OCI-LY7 (cell line): ENCODE measurements at regions not wholly inside any gene's neighbourhood (a gene's known extent, or its start where the extent isn't known, plus 50 kb on each side); places are given as distances from the start of the nearest gene placed in this dataset.

ENCODE experiments used
- EZH2phosphoT487 ChIP-seq: fragments of 200-600 bp; sonication (generic); IDR thresholded peaks from 2 replicates; pipeline ENCODE4 v1.6.1; 2018; ENCODE audit warnings: low read depth, borderline replicate concordance, mild to moderate bottlenecking, mixed run types, antibody characterized with exemption, low read length, moderate library complexity, mixed read lengths
- TF ChIP-seq, protein P1 (sequence below): fragments of 200-600 bp; sonication (generic); conservative IDR thresholded peaks from 2 replicates; pipeline ENCODE4 v1.5.1; 2014; ENCODE audit warnings: mild to moderate bottlenecking, antibody characterized with exemption, low read length, moderate library complexity, mixed read lengths

DNA sequence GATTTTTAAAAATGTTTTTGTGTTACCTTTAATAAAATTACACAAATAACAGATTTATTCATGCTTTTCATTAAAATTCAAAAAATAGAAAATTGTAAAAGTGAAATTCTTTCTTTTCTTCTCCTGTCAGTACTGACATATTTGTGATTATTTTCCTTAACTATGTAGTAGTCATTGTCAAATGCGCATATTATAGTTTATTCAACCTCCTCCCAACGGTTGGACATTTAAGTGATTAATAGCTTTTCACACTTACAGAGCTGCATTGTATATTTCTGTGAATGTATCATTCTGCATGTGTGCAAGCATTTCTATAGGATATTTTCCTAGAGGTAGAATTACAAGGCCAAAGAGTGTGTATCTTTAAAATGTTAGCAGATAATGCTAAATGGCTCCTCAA, 259.2 kb downstream of the SH3BP4 start:
- TF ChIP-seq, protein P1, sequence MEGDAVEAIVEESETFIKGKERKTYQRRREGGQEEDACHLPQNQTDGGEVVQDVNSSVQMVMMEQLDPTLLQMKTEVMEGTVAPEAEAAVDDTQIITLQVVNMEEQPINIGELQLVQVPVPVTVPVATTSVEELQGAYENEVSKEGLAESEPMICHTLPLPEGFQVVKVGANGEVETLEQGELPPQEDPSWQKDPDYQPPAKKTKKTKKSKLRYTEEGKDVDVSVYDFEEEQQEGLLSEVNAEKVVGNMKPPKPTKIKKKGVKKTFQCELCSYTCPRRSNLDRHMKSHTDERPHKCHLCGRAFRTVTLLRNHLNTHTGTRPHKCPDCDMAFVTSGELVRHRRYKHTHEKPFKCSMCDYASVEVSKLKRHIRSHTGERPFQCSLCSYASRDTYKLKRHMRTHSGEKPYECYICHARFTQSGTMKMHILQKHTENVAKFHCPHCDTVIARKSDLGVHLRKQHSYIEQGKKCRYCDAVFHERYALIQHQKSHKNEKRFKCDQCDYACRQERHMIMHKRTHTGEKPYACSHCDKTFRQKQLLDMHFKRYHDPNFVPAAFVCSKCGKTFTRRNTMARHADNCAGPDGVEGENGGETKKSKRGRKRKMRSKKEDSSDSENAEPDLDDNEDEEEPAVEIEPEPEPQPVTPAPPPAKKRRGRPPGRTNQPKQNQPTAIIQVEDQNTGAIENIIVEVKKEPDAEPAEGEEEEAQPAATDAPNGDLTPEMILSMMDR = no peak
- no peak for TF ChIP-seq EZH2phosphoT487
